Omental fat pad (tissue), 3 donors: ENCODE measurements at regions not wholly inside any gene's neighbourhood (a gene's known extent, or its start where the extent isn't known, plus 50 kb on each side); places are given as distances from the start of the nearest gene placed in this dataset.

Source experiments
- ATAC-seq: fragments of 150-250 bp; one replicate; pipeline ENCODE4 v1.9.1; 2016; ENCODE audit warnings: mild to moderate bottlenecking, moderate library complexity; ENCODE audit not compliant: low FRiP score
- DNase-seq: peaks from one replicate; pipeline ENCODE4 v3.0.0-alpha.2; 2019; ENCODE audit warnings: low spot score
- CTCF ChIP-seq, 3 donors: fragments of 450-650 bp; IDR thresholded peaks; one replicate each; pipeline ENCODE4 v1.5.1; 2016 to 2017; ENCODE audit warnings: antibody characterized with exemption in 3 of 3, mild to moderate bottlenecking in 3 of 3, moderate library complexity in 2 of 3

GRCh38 chr10:63758080-63758479 lies 236.9 kb downstream of the REEP3 start:
- peak; percentile 70 for ATAC-seq
- no peak for TF ChIP-seq CTCF (IDR thresholded peaks at IDR 0.05)
- DNase-seq: no peak

- ATAC-seq: no peak
- no peak for DNase-seq
- TF ChIP-seq CTCF (IDR thresholded peaks at IDR 0.05): no peak
Measured at GRCh38 chr10:63759335-63759734, 238.1 kb downstream of the REEP3 start.

GRCh38 chr10:63760034-63760707 lies 239.0 kb downstream of the REEP3 start:
- DNase-seq (no peak), ATAC-seq (no peak)
- TF ChIP-seq CTCF (IDR thresholded peaks at IDR 0.05): no peak

- DNase-seq: no peak
- no peak for ATAC-seq
- no peak for TF ChIP-seq CTCF (IDR thresholded peaks at IDR 0.05)
Measured at GRCh38 chr10:63760708-63761047, 239.5 kb downstream of the REEP3 start.

GRCh38 chr10:63761243-63761642 lies 240.0 kb downstream of the REEP3 start:
- DNase-seq (no peak), ATAC-seq (no peak)
- TF ChIP-seq CTCF (IDR thresholded peaks at IDR 0.05): no peak

GRCh38 chr10:63763744-63764143 lies 242.5 kb downstream of the REEP3 start:
- DNase-seq (no peak), ATAC-seq (no peak)
- no peak for TF ChIP-seq CTCF (IDR thresholded peaks at IDR 0.05)

- peak; percentile 37 for ATAC-seq
- DNase-seq: no peak
- TF ChIP-seq CTCF (IDR thresholded peaks at IDR 0.05): no peak
Measured at GRCh38 chr10:63765126-63765525, 243.9 kb downstream of the REEP3 start.
